Hepatocyte (in vitro differentiated cells): ENCODE measurements at regions not wholly inside any gene's neighbourhood (a gene's known extent, or its start where the extent isn't known, plus 50 kb on each side); places are given as distances from the start of the nearest gene placed in this dataset.

ENCODE experiments used
- DNase-seq: peaks from one replicate; pipeline ENCODE4 v3.0.0-alpha.2; 2016; ENCODE audit warnings: low spot score
- H2AFZ ChIP-seq: fragments of 200-600 bp; sonication (generic); 2 replicates; pipeline ENCODE4 v1.6.0; 2016; ENCODE audit warnings: antibody characterized with exemption, mild to moderate bottlenecking
- H3K27ac ChIP-seq: fragments of 200-600 bp; sonication (generic); 2 replicates; pipeline ENCODE4 v1.5.1; 2016; ENCODE audit warnings: mild to moderate bottlenecking
- H3K27me3 ChIP-seq: fragments of 200-600 bp; sonication (generic); 2 replicates; pipeline ENCODE4 v1.6.1; 2016
- H3K36me3 ChIP-seq: fragments of 200-600 bp; sonication (generic); replicated peaks from 2 replicates; pipeline ENCODE4 v1.5.1; 2016; ENCODE audit warnings: low read depth; ENCODE audit not compliant: insufficient read depth
- H3K4me1 ChIP-seq: fragments of 200-600 bp; sonication (generic); 2 replicates; pipeline ENCODE4 v1.5.1; 2016; ENCODE audit warnings: mild to moderate bottlenecking, moderate library complexity; ENCODE audit not compliant: insufficient read depth
- H3K4me2 ChIP-seq: fragments of 200-600 bp; sonication (generic); 2 replicates; pipeline ENCODE4 v1.6.0; 2016
- H3K4me3 ChIP-seq: fragments of 200-600 bp; sonication (generic); 2 replicates; pipeline ENCODE4 v1.5.1; 2016; ENCODE audit warnings: mild to moderate bottlenecking
- H3K79me2 ChIP-seq: fragments of 200-600 bp; sonication (generic); 2 replicates; pipeline ENCODE4 v1.6.0; 2017; ENCODE audit warnings: mild to moderate bottlenecking
- H3K9me2 ChIP-seq: fragments of 200-600 bp; sonication (generic); replicated peaks from 2 replicates; pipeline ENCODE4 v1.6.0; 2017; ENCODE audit warnings: mild to moderate bottlenecking; ENCODE audit not compliant: insufficient read depth
- H3K9me3 ChIP-seq: fragments of 200-600 bp; sonication (generic); 2 replicates; pipeline ENCODE4 v1.5.1; 2016; ENCODE audit warnings: low read depth, mild to moderate bottlenecking
- H4K20me1 ChIP-seq: fragments of 200-600 bp; sonication (generic); 2 replicates; pipeline ENCODE4 v1.6.0; 2016; ENCODE audit warnings: mild to moderate bottlenecking; ENCODE audit not compliant: insufficient read depth, poor library complexity, severe bottlenecking
- EZH2 ChIP-seq: fragments of 200-600 bp; sonication (generic); IDR thresholded peaks from 2 replicates; pipeline ENCODE4 v1.6.1; 2016; ENCODE audit warnings: antibody characterized with exemption, mild to moderate bottlenecking, borderline replicate concordance
- EZH2phosphoT487 ChIP-seq: fragments of 200-600 bp; sonication (generic); IDR thresholded peaks from one replicate; pipeline ENCODE4 v1.6.1; 2018; ENCODE audit warnings: antibody characterized with exemption, mild to moderate bottlenecking, low read depth, moderate library complexity; ENCODE audit not compliant: unreplicated experiment, severe bottlenecking
- WGBS: methylation state at CpG from one replicate; pipeline ENCODE4 v1.1.6; 2016; ENCODE audit warnings: low lambda C conversion rate; ENCODE audit errors: missing lambda C conversion rate; 5-methylcytosine and 5-hydroxymethylcytosine counted together
- TF ChIP-seq, protein P1 (sequence below): fragments of 200-600 bp; sonication (generic); IDR thresholded peaks from 2 replicates; pipeline ENCODE4 v1.5.1; 2016; ENCODE audit warnings: antibody characterized with exemption, mild to moderate bottlenecking; ENCODE audit not compliant: poor library complexity

DNA sequence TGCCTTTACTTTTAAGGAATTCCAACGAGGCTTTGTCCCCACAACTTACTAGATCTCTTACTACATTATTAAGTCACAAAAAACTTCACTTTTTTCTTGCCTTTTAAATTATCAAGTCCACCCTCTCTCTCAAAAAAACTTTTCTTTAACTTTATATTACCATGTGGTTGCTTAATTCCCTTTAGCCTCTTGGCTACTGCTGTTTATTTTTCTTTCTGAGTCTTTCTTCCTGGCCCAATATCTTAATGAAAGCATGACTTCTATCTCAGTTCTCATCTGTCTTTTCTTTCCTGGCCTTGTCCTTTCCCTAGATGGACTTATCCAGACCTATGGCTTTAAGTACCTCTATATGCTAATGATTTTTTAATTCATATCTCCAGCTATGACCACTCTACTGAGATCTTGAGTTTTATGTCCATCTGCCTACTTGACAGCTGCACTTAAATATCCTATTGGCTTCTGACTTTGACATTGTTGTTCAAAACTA is 710.5 kb downstream of the RFPL4B start:
- Histone ChIP-seq H3K36me3 (no peaks in the 10 kb centered on the region), H3K4me2 (no peak overlapping the region), H2AFZ (no peak overlapping the region), H3K27me3 (no peaks in the 10 kb centered on the region), H3K27ac (no peak overlapping the region), H3K9me3 (no peaks in the 10 kb centered on the region), H3K4me1 (no peaks in the 10 kb centered on the region), H4K20me1 (no peaks in the 10 kb centered on the region), H3K9me2 (no peaks in the 10 kb centered on the region), H3K4me3 (no peak overlapping the region), H3K79me2 (no peaks in the 10 kb centered on the region)
- TF ChIP-seq EZH2phosphoT487 (no peak), EZH2 (no peak)
- TF ChIP-seq, protein P1, sequence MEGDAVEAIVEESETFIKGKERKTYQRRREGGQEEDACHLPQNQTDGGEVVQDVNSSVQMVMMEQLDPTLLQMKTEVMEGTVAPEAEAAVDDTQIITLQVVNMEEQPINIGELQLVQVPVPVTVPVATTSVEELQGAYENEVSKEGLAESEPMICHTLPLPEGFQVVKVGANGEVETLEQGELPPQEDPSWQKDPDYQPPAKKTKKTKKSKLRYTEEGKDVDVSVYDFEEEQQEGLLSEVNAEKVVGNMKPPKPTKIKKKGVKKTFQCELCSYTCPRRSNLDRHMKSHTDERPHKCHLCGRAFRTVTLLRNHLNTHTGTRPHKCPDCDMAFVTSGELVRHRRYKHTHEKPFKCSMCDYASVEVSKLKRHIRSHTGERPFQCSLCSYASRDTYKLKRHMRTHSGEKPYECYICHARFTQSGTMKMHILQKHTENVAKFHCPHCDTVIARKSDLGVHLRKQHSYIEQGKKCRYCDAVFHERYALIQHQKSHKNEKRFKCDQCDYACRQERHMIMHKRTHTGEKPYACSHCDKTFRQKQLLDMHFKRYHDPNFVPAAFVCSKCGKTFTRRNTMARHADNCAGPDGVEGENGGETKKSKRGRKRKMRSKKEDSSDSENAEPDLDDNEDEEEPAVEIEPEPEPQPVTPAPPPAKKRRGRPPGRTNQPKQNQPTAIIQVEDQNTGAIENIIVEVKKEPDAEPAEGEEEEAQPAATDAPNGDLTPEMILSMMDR = no peak
- no peak for DNase-seq
- WGBS = 71% methylated on average over 1 of the region's 1 CpG

DNA sequence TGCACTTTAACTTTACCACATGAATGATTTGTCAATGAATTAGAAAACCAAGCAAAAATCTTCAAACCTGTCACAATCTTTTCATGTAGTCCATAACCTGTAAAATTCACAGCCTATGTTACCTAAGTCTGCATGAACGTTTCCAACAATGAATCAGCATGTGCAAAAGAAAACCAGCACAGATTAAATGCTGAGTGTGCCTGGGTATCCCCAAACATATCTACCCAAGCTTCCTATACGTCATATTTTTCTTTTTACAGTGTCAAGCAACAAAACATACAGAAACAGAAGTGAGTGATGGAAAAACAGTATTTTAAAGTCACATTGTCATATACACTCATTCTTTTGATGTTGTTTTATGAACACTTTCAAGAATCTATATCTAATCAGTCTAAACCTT is 713.5 kb downstream of the RFPL4B start:
- Histone ChIP-seq H3K27me3 (no peaks in the 10 kb centered on the region), H3K9me2 (no peaks in the 10 kb centered on the region), H3K4me2 (no peak overlapping the region), H3K27ac (no peak overlapping the region), H3K9me3 (no peaks in the 10 kb centered on the region), H2AFZ (no peak overlapping the region), H3K4me1 (no peaks in the 10 kb centered on the region), H3K4me3 (no peak overlapping the region), H4K20me1 (no peaks in the 10 kb centered on the region), H3K36me3 (no peaks in the 10 kb centered on the region), H3K79me2 (no peaks in the 10 kb centered on the region)
- TF ChIP-seq, protein P1 = no peak
- no peak for TF ChIP-seq EZH2phosphoT487
- TF ChIP-seq EZH2 = no peak
- WGBS = 77% methylated on average over 2 of the region's 2 CpGs
- DNase-seq = no peak

DNA sequence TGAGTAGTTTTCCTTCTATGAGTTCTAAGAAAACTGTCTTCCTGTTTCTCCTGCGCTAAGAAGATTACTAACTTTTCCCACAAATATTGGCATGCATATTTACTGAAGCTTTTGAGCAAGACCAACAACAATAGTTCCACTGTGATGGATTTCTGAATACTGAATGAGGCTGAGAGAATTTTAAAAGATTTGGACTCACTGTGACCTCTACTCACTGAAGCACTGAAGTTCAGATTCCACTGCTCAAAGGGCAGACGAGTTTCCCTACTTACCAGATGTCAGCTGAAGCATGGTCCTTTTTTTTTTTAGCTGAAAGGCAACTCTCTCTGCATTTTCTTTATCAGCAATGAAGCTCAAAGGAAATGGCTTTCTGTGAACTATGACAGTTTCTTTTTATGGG is 718.5 kb downstream of the RFPL4B start:
- WGBS = 44% methylated on average over 2 of the region's 2 CpGs
- no peak overlapping the region for H3K4me2 ChIP-seq
- H3K4me3 ChIP-seq = no peak overlapping the region
- H3K27me3 ChIP-seq = no peaks in the 10 kb centered on the region
- H4K20me1 ChIP-seq = no peaks in the 10 kb centered on the region
- no peak overlapping the region for H3K27ac ChIP-seq
- no peaks in the 10 kb centered on the region for H3K79me2 ChIP-seq
- no peak overlapping the region for H2AFZ ChIP-seq
- DNase-seq = no peak
- no peaks in the 10 kb centered on the region for H3K9me2 ChIP-seq
- TF ChIP-seq, protein P1 = no peak
- TF ChIP-seq EZH2 (no peak), EZH2phosphoT487 (no peak)
- H3K9me3 ChIP-seq = no peaks in the 10 kb centered on the region
- H3K36me3 ChIP-seq = no peaks in the 10 kb centered on the region
- H3K4me1 ChIP-seq = no peaks in the 10 kb centered on the region
